NCI-H82 treated with DMSO at 0.1 percent for 48 hours (cell line): ENCODE measurements at regions not wholly inside any gene's neighbourhood (a gene's known extent, or its start where the extent isn't known, plus 50 kb on each side); places are given as distances from the start of the nearest gene placed in this dataset.
"Not testable (repeated sequence)": the region's sequence is repeated elsewhere in the genome, so short reads cannot be mapped to it uniquely, and the experiment has no call there.

Experiments used
- DNase-seq: peaks from one replicate; lab custom pipeline; 2025; ENCODE audit not compliant: unreplicated experiment; lab: John Stamatoyannopoulos, UW

DNA sequence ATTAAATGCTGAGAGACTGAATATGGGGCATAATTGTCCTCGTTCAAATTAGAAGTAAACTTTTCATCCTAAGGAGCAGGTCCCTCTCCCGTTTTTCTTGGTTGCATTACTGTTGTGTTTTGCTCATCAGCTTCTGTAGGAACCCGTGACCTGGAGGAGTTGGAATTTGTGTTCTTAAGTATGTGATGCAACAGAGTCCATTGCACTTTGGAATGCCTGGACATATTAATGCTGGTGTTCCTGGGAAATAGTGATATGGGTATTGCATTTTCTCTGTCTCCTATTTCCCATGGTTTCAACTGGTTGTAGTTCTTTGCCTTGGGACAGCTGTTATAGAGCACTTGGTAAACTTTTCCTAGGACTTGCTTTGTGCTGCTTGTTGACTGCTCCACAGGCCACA, 417.8 kb upstream of the LCORL start:
- no peak for DNase-seq

DNA sequence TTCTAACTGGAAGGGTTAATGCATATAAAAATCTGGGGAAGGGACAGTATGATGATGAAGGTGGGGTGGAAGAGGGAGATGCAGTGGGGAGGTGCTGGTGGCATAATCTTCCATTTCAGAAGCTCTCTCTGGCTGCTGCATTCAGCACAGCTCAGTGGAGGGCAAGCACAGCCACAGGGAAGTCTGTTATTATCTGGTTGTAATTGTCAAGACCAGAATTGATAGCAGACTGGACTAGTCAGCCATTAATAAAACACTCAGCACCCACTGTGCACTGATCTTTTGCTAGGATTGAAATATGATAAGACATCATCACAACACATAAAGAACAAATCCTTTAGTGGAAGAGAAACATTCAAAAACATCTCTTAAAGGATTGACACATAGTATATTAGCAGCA, 414.2 kb upstream of the LCORL start:
- DNase-seq: no peak

DNA sequence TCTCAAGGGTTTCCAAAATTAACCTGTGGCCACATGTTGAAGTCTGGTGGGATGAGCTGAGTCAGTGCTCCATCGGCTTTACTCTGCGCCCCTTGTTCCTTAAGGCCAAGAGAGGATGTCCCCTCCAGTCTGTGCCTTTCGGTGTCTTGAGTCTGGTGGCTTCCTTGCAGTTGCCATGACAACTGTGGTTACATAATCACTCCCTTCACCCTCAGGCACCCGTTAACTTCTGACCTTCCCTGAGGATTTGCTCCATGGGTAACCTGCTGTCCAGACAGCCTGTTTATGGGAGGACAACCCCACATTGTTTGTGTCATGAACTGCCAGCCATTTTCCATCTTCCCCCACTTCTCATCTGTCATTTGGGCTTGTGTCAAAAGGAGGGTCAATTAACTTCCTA, 401.1 kb upstream of the LCORL start:
- no peak for DNase-seq

DNA sequence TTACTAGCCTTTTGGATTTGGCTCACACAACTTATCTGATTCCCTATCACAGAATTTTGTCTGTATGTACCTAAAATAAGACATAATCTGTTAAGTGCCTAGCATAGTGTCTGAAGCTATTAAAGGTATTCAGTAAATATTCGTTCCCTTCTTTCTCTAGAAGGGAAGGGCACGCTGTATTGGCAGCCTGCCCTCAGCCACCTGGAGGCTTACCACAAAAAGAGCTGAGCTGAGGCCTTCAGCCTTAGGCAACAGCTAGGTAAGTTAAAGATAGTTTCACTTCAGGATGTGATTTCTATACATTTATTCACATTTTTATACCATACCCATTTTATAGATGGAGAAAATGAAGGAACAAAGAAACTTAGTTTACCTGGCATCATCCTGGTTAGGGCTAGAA, 400.0 kb upstream of the LCORL start:
- no peak for DNase-seq

DNA sequence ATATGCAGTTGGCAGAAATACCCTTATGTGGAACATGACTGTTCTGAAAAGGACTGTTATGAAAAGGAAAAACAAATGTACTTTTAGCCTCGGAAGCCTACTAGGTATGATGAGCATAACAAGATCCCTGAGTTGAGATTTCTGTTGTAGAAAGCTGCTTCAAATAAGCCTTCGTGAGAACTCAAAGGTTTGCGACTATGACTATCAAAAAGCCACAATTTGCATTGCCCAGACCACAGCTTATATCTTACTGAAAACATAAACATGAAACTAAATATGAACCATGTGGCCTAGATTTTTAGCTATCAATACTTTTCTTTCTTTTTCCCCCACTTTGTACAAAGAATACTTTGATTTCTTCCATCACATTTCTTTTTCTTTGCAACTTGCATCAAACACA, 398.2 kb upstream of the LCORL start:
- DNase-seq: no peak

DNA sequence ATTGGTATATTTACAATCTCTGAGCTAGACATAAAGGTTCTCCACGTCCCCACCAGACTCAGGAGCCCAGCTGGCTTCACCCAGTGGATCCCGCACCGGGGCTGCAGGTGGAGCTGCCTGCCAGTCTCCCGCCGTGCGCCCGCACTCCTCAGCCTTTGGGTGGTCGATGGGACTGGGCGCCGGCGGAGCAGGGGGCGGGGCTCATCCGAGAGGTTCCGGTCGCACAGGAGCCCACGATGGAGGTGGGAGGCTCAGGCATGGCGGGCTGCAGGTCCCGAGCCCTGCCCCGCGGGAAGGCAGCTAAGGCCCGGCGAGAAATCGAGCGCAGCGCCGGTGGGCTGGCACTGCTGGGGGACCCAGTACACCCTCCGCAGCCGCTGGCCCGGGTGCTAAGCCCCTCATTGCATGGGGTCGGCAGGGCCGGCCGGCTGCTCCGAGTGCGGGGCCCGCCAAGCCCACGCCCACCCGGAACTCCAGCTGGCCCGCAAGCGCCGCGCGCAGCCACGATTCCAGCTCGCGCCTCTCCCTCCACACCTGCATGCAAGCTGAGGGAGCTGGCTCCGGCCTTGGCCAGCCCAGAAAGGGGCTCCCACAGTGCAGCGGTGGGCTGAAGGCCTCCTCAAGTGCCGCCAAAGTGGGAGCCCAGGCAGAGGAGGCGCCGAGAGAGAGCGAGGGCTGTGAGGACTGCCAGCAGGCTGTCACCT, 396.8 kb upstream of the LCORL start:
- not testable (repeated sequence) for DNase-seq

DNA sequence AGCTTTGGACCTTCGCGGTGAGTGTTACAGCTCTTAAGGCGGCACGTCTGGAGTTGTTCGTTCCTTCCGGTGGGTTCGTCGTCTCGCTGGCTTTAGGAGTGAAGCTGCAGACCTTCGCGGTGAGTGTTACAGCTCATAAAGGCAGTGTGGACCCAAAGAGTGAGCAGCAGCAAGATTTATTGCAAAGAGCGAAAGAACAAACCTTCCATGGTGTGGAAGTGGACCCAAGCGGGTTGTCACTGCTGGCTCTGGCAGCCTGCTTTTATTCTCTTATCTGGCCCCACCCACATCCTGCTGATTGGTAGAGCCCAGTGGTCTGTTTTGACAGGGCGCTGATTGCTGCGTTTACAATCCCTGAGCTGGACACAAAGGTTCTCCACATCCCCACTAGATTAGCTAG, 396.1 kb upstream of the LCORL start:
- DNase-seq: not testable (repeated sequence)

DNA sequence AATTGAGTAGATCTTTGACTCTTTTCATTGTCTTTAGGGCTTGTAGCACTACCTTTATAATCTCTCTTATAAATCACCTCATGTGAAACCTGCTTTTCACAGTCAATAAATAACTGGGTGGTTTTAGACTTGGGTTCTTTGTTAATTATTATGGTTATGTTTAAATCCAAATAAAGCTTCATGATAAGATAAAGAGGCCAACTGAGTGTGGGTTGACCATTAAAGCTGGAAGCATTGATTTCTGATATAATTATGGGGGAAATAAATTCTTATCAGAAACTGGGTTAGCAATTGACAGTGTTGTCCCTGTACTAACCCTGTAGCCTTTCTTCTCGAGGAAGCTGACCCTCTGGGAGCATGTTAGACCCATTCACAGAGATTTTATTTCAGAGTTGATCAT, 384.7 kb upstream of the LCORL start:
- no peak for DNase-seq

DNA sequence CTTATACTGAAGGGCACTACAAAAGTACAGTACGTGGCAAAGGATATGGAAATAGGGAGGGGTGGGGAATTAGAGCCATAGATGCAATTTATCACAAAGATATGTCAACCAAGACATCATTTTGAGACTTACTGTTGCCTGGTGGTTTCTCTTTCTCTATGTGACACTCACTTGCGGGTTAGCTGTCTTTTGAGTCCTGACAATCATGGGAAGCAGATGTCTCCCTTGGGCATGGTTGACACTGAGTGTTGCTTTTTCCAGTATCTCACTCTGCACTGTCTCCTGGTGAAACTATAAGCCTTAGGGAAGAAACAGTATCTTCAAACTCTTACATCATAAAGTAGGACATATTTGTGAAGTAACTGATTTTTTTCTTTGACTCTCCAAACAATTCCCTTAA, 383.5 kb upstream of the LCORL start:
- DNase-seq: no peak

DNA sequence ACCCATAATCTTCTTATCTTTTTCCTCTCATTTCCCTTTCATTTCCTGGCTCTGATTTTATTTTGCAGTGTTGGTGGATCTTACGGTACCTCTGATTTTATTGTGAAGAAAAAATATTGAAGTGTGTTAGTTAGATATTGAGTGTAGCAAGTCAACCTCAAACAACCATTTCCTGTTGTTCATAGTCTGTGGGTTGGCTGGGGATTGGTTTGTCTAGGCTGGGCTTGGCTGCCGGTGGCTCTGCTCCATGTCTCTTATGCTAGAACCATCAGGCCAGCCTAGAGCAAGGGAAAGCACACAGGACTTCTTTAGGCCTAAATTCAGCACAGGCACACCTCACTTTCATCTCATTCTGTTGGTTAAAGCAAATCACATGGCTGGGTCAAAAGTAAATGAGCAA, 383.1 kb upstream of the LCORL start:
- DNase-seq: no peak

DNA sequence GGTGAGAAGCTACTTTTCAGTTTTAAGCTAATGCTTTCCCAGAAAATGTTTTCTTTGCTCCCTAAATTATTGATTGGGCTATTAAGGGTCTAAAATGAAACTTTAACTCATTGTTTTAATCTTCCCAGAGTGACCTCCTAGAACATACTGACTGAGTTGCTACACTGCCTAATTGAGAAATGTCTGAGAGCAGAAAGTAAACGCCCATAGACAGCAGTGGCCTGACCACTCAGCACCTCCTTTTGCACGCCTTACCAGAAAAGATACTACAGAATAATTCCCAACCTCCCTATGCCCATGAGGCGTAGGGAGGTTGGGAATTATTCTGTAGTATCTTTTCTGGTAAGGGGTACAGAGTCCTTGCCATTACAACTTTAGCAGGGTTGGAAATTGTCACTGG, 381.8 kb upstream of the LCORL start:
- no peak for DNase-seq

DNA sequence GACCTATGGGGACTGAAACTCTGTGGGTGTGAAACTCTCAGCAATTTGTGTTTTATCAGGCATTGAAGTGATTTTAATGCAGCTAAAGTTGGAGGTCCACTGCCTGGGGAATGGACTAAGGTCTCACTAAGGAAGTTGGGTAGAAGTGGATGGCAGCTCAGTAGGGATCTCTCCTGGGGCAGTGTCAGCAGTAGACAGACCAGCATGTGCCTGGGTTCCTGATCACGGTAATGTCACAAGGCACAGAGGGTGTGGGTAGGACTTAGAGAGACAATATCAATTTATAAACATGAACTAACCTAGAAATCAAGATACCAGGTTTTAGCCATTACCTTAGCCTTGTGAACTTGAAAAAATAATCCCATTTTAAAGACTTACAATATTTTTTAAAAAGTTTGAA, 380.3 kb upstream of the LCORL start:
- DNase-seq: no peak

DNA sequence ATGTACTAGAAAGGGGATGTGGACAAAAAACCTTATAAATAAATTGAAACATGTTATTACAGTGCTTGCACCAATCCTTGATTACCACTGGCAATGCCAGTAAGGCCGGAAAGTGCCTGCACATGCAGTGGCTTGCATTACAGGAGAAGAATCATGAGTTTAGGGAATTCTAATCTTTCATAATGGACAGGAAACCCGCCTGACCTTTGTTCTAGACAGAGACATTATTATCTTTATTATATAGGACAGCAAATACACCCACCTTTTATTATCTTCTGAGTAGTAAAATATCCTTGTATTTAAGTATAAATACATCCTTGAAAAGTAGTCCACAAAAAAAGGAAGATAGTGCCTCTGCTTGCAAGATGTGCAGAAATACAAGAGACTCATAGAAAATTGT, 379.9 kb upstream of the LCORL start:
- no peak for DNase-seq

DNA sequence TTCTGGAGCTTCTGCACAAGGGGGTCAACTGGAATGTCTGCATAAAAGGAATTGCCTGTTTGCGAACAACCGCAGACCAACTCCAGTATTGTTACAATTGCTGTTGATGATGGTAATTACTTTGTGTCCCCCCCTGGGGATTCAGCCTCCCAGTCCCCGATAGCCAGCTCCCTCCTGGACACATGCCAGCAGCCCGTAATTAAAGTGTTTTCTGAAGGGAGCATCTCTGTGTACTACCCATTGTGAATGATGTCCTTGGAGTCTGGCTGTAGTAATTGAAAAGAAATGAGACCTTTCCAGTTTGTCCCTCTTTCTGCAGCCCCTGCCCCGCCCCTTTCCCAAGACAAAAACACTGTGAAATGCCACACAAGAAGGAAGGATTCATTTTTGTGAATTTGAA, 377.1 kb upstream of the LCORL start:
- peak; percentile 13 for DNase-seq

DNA sequence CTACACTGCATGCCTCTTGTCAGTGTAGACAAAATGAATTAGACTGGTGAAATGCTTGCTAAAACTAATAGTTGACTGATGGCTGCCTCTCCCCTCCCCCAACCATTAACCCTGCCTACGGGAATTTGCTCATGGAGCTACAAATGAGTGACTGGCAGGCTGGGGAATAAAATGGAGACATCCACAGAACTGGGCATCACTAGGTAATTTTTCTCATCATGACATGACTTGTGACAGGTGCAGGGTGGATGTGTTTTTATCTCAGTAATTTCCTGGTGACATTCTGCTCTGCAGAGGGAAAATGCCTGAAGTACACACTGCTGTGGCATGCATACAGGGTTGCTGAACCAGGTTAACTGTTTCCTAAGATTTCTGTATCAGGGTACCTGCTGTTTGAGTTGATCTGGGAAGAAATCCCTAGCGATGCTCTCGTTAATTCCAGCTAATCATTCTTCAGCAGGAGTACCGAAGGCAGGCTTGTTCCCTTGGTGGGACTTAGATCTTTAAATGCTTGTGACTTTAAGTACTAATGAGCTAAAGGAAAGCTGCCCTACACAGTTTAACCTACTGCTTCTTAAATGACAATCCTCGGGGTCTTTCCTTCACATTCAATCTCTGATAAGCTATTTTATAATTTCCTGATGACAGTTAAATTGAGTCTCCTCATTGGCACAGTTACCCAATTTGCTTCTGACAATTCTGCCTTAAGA, 376.3 kb upstream of the LCORL start:
- no peak for DNase-seq

DNA sequence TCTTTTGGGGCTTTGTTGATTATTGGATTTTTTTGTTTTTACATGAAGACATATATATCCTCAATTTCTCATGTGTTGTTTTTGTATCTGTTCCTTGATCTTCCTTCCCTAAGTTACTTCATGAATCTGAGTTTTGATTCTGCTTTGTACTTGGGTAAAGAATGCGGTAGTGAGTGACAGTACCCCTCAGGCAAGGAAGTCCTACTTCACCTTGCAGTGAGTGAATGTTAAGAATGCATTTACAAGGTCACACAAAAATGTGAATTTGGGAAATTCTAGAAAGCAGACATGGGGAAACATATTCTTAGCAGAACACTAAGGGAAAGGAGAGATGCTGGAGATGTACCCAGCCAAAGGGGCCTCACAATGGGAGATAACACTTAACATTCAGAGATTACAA, 373.1 kb upstream of the LCORL start:
- no peak for DNase-seq

DNA sequence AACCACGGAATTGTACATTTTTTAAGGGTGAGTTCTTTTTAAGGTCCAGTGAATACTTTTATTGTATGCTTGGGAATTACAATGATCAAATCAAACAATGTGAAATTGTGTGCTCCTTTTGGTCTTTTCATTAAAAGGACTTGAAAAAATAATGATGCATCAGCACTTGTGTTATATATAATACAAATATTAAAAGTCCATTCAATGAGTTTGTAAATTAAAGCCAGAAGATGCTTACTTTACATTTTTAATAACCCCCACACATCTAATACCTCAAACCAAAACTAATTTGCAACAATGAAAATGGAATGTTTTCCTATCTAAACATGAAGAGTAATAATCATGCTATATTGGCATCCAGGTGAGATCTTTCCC, 369.8 kb upstream of the LCORL start:
- DNase-seq: no peak

DNA sequence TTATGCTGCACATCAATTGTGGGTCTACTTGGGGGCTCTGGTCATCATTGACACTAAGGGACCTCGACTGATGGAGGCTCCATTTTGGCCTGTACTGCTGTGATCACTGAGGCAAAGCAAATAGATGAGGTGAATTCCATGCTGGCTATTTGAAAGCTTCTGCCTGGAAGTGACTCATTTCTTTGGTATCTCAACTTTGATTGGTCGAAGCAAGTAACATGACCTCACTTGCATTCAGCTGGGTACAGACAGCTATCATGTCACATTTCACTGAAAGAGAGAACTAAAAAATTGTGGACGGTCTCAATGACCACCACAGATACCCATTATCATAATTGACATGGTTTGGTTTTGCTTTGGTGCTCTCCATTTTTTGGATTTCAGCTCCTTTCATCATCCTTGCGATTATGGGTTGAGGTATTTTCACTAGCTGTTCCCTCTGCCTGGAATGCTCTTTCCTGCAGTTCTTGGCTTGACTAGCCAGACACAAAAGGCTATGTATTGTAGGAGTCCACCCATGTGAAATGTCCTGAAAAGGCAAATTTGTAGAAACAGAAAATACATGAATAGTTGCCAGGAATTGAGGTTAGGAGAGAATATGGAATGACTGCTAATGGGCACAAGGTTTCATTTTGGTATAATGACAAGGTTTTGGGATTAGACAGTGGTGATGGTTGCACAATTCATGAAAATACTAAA, 369.2 kb upstream of the LCORL start:
- DNase-seq: no peak

DNA sequence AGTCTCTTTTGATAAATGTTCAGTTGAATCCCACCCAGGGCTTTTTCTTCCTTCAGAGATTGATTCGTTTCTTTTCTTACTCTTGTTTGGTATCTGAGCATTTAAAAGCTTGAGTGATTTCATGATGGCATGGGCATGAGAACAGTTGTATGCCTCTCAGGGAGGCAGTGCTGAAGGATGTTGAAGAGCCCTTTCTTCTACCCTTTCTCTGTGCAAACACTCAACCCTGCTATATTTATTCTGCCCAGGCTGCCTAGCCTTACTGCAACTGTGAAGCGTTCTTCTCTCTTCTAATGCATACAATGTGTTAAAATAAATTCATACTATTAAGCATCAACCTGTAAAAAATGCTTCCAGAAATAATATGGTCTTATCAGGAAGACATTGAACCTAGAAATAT, 367.6 kb upstream of the LCORL start:
- no peak for DNase-seq

DNA sequence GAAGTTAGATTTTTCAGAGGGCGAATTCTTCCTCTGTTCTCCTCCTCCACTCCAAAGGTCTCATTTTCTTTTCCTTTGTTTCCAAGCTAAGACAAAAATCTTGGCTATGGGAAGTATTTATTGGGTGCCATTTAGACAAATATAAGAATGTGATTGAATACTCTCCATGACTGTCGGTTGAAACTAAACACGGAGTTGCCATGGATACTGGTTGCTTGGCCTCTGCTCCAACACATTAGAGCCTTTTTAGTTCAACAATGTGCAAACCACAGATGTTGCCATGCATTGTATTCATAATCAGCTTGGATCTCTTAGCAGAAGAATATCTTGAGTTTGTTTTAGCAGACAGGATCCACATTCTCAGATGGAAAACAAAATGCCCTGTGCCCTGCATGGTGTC, 366.5 kb upstream of the LCORL start:
- no peak for DNase-seq

DNA sequence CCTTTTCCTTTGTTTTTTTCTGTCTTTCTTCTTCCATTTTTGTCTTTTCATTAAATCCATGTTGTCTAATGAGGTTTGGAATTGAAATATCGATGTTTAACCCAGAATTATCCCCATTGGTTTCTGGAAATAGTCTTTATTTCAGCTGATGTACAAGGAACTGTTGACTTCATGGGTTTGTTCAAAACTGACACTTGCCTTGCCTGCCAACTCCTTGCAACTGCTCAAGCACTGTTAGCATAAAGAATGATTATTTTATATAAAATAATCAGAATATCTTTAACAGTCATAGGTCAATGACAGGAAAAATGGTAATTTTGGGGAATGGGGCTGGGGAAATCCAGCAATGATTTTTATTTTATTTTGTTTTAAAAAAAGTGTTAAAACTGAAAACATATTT, 359.6 kb upstream of the LCORL start:
- DNase-seq: no peak

DNA sequence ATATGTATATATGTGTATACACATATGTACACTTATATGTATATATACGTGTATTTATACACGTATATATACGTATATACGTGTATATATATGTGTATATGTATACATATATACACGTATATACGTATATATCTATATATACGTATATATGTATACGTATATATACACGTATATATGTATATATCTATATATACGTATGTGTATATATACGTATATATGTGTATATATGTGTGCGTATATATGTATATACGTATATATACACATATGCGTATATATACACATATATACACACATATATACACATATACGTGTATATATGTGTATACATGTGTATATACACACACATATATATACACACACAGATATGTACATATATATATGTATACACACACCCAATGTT, 348.0 kb upstream of the LCORL start:
- no peak for DNase-seq
